H1 (cell line): ENCODE measurements at regions not wholly inside any gene's neighbourhood (a gene's known extent, or its start where the extent isn't known, plus 50 kb on each side); places are given as distances from the start of the nearest gene placed in this dataset.

Experiments used
- CHD1 ChIP-seq: IDR thresholded peaks from 2 replicates; pipeline ENCODE4 v1.6.1; 2012; ENCODE audit warnings: low read depth, low read length, improper control_type of control experiment
- CREB1 ChIP-seq: IDR thresholded peaks from 2 replicates; pipeline ENCODE4 v1.6.1; 2012; ENCODE audit warnings: inconsistent platforms
- EGR1 ChIP-seq: IDR thresholded peaks from 2 replicates; pipeline ENCODE4 v1.6.1; 2011; ENCODE audit warnings: low read depth, low read length, borderline replicate concordance
- EZH2 ChIP-seq: fragments of 200-600 bp; sonication (generic); IDR thresholded peaks from 2 replicates; pipeline ENCODE4 v1.7.1; 2012; ENCODE audit warnings: low read depth, mild to moderate bottlenecking, moderate library complexity, low read length, inconsistent platforms; ENCODE audit not compliant: severe bottlenecking
- POLR2A ChIP-seq, 2 experiments: IDR thresholded peaks; 1 replicate in 1 of 2; 2 replicates in 1 of 2; pipeline ENCODE4 v1.6.1; 2011; ENCODE audit warnings: low read depth in 2 of 2, low read length in 2 of 2, mild to moderate bottlenecking in 2 of 2; ENCODE audit errors: control extremely low read depth in 1 of 2
- RBBP5 ChIP-seq: IDR thresholded peaks from 2 replicates; pipeline ENCODE4 v1.7.1; 2012; ENCODE audit warnings: low read depth, mild to moderate bottlenecking, inconsistent platforms, low read length, moderate library complexity, borderline replicate concordance
- RFX5 ChIP-seq: IDR thresholded peaks from 2 replicates; pipeline ENCODE4 v1.6.1; 2011; ENCODE audit warnings: low read depth, low read length, improper control_type of control experiment, borderline replicate concordance
- SP1 ChIP-seq: IDR thresholded peaks from 2 replicates; pipeline ENCODE4 v1.6.1; 2011; ENCODE audit warnings: low read depth, low read length
- ZNF274 ChIP-seq: IDR thresholded peaks from 2 replicates; pipeline ENCODE4 v1.7.0; 2012; ENCODE audit warnings: low read length, borderline replicate concordance; ENCODE audit errors: extremely low read depth
- TF ChIP-seq, protein P1 (sequence below), 3 experiments: IDR thresholded peaks; 1 replicate in 2 of 3; 2 replicates in 1 of 3; pipeline versions ENCODE4 v1.5.1 to v1.6.1; 2011; ENCODE audit warnings: low read length in 3 of 3, mild to moderate bottlenecking in 3 of 3, inconsistent platforms in 2 of 3, low read depth in 1 of 3, moderate library complexity in 1 of 3; ENCODE audit not compliant: insufficient read depth in 1 of 3; ENCODE audit errors: control extremely low read depth in 1 of 3
- TF ChIP-seq, protein P2 (sequence below): IDR thresholded peaks from 2 replicates; pipeline ENCODE4 v1.6.1; 2011; ENCODE audit warnings: low read depth, mild to moderate bottlenecking, low read length; ENCODE audit not compliant: insufficient read depth

GRCh38 chr11:116452461-116452860, 320.3 kb downstream of the BUD13 start:
- no peak for TF ChIP-seq POLR2A (IDR thresholded peaks at IDR 0.05; ENCODE audit: control extremely low read depth in 1 of 2, low read depth in 2 of 2, low read length in 2 of 2)
- TF ChIP-seq EGR1 = no peak
- no peak for TF ChIP-seq EZH2
- TF ChIP-seq, protein P1, sequence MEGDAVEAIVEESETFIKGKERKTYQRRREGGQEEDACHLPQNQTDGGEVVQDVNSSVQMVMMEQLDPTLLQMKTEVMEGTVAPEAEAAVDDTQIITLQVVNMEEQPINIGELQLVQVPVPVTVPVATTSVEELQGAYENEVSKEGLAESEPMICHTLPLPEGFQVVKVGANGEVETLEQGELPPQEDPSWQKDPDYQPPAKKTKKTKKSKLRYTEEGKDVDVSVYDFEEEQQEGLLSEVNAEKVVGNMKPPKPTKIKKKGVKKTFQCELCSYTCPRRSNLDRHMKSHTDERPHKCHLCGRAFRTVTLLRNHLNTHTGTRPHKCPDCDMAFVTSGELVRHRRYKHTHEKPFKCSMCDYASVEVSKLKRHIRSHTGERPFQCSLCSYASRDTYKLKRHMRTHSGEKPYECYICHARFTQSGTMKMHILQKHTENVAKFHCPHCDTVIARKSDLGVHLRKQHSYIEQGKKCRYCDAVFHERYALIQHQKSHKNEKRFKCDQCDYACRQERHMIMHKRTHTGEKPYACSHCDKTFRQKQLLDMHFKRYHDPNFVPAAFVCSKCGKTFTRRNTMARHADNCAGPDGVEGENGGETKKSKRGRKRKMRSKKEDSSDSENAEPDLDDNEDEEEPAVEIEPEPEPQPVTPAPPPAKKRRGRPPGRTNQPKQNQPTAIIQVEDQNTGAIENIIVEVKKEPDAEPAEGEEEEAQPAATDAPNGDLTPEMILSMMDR (IDR thresholded peaks at IDR 0.05; ENCODE audit: control extremely low read depth in 1 of 3, insufficient read depth in 1 of 3, low read depth in 1 of 3, low read length in 3 of 3) = no peak
- TF ChIP-seq ZNF274 = no peak
- no peak for TF ChIP-seq RFX5
- no peak for TF ChIP-seq RBBP5
- TF ChIP-seq CHD1 = no peak
- no peak for TF ChIP-seq CREB1
- TF ChIP-seq, protein P2, sequence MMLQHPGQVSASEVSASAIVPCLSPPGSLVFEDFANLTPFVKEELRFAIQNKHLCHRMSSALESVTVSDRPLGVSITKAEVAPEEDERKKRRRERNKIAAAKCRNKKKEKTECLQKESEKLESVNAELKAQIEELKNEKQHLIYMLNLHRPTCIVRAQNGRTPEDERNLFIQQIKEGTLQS = no peak
- no peak for TF ChIP-seq SP1
